ENCODE measurements at regions not wholly inside any gene's neighbourhood (a gene's known extent, or its start where the extent isn't known, plus 50 kb on each side); places are given as distances from the start of the nearest gene placed in this dataset.

GRCh38 chr4:175253184-175253902, 335.2 kb downstream of the ADAM29 start:
- TF ChIP-seq, protein P1, sequence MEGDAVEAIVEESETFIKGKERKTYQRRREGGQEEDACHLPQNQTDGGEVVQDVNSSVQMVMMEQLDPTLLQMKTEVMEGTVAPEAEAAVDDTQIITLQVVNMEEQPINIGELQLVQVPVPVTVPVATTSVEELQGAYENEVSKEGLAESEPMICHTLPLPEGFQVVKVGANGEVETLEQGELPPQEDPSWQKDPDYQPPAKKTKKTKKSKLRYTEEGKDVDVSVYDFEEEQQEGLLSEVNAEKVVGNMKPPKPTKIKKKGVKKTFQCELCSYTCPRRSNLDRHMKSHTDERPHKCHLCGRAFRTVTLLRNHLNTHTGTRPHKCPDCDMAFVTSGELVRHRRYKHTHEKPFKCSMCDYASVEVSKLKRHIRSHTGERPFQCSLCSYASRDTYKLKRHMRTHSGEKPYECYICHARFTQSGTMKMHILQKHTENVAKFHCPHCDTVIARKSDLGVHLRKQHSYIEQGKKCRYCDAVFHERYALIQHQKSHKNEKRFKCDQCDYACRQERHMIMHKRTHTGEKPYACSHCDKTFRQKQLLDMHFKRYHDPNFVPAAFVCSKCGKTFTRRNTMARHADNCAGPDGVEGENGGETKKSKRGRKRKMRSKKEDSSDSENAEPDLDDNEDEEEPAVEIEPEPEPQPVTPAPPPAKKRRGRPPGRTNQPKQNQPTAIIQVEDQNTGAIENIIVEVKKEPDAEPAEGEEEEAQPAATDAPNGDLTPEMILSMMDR (optimal IDR thresholded peaks at IDR 0.05 in 1 of 3, IDR thresholded peaks at IDR 0.05 in 1 of 3, conservative IDR thresholded peaks at IDR 0.05 in 1 of 3; ENCODE audit: extremely low read depth in 1 of 3, insufficient read depth in 2 of 3, low read length in 3 of 3), result no peak
- no peak for TF ChIP-seq EZH2 (IDR thresholded peaks at IDR 0.05; ENCODE audit: low read length)

All from keratinocyte (primary cell).